GM23248 (cell line): ENCODE measurements at regions not wholly inside any gene's neighbourhood (a gene's known extent, or its start where the extent isn't known, plus 50 kb on each side); places are given as distances from the start of the nearest gene placed in this dataset.
A peak's percentile ranks its signal among the peaks of the same experiment; 100 is the strongest.

Source experiments
- DNase-seq: peaks from one replicate; pipeline ENCODE4 v3.0.0-alpha.2; 2015
- H2AFZ ChIP-seq: fragments of 200-600 bp; sonication (generic); 2 replicates; pipeline ENCODE4 v1.6.1; 2016; ENCODE audit warnings: antibody characterized with exemption
- H3F3A ChIP-seq: fragments of 200-600 bp; sonication (generic); 2 replicates; pipeline ENCODE4 v1.6.1; 2016; ENCODE audit warnings: mild to moderate bottlenecking, antibody characterized with exemption, mixed run types; ENCODE audit not compliant: insufficient read depth
- H3K27ac ChIP-seq: fragments of 200-600 bp; sonication (generic); 2 replicates; pipeline ENCODE4 v1.5.1; 2016; ENCODE audit warnings: mild to moderate bottlenecking
- H3K27me3 ChIP-seq: fragments of 200-600 bp; sonication (generic); replicated peaks from 2 replicates; pipeline ENCODE4 v1.6.1; 2016; ENCODE audit warnings: mild to moderate bottlenecking; ENCODE audit not compliant: insufficient read depth
- H3K36me3 ChIP-seq: fragments of 200-600 bp; sonication (generic); 2 replicates; pipeline ENCODE4 v1.6.1; 2016; ENCODE audit warnings: low read depth, mild to moderate bottlenecking
- H3K4me1 ChIP-seq: fragments of 200-600 bp; sonication (generic); 2 replicates; pipeline ENCODE4 v1.6.1; 2016; ENCODE audit warnings: mild to moderate bottlenecking; ENCODE audit not compliant: insufficient read depth
- H3K4me2 ChIP-seq: fragments of 200-600 bp; sonication (generic); one replicate; pipeline ENCODE4 v1.6.1; 2016; ENCODE audit warnings: mild to moderate bottlenecking; ENCODE audit not compliant: unreplicated experiment
- H3K4me3 ChIP-seq: fragments of 200-600 bp; sonication (generic); 2 replicates; pipeline ENCODE4 v1.5.1; 2016; ENCODE audit warnings: mild to moderate bottlenecking
- H3K79me2 ChIP-seq: fragments of 200-600 bp; sonication (generic); 2 replicates; pipeline ENCODE4 v1.6.1; 2016; ENCODE audit warnings: mild to moderate bottlenecking; ENCODE audit not compliant: insufficient read depth
- H3K9ac ChIP-seq: fragments of 200-600 bp; sonication (generic); 2 replicates; pipeline ENCODE4 v1.6.1; 2016; ENCODE audit warnings: mild to moderate bottlenecking
- H3K9me2 ChIP-seq: fragments of 200-600 bp; sonication (generic); 2 replicates; pipeline ENCODE4 v1.6.1; 2016; ENCODE audit warnings: mixed run types, mild to moderate bottlenecking, moderate library complexity; ENCODE audit not compliant: insufficient read depth
- H3K9me3 ChIP-seq: fragments of 200-600 bp; sonication (generic); one replicate; pipeline ENCODE4 v1.6.1; 2017; ENCODE audit warnings: low read depth
- H4K20me1 ChIP-seq: fragments of 200-600 bp; sonication (generic); 2 replicates; pipeline ENCODE4 v1.6.0; 2016; ENCODE audit not compliant: insufficient read depth
- EZH2 ChIP-seq: fragments of 200-600 bp; sonication (generic); IDR thresholded peaks from 2 replicates; pipeline ENCODE4 v1.6.1; 2018; ENCODE audit warnings: antibody characterized with exemption, mild to moderate bottlenecking; ENCODE audit not compliant: insufficient read depth, poor library complexity, severe bottlenecking
- EZH2phosphoT487 ChIP-seq: fragments of 200-600 bp; sonication (generic); IDR thresholded peaks from 2 replicates; pipeline ENCODE4 v1.6.1; 2018; ENCODE audit warnings: antibody characterized with exemption, moderate library complexity, mild to moderate bottlenecking, low read depth; ENCODE audit not compliant: insufficient read depth
- WGBS, 2 experiments: methylation state at CpG; one replicate each; pipeline ENCODE4 v1.1.6; 2015 to 2017; ENCODE audit warnings: low lambda C conversion rate in 2 of 2, low coverage in 1 of 2; ENCODE audit errors: missing lambda C conversion rate in 2 of 2; 5-methylcytosine and 5-hydroxymethylcytosine counted together
- in situ Hi-C: fragments of 300-500 bp; cut with MboI; formaldehyde crosslinking; loops from 2 replicates; pipeline ENCODE4 v1.15.0; 2020

DNA sequence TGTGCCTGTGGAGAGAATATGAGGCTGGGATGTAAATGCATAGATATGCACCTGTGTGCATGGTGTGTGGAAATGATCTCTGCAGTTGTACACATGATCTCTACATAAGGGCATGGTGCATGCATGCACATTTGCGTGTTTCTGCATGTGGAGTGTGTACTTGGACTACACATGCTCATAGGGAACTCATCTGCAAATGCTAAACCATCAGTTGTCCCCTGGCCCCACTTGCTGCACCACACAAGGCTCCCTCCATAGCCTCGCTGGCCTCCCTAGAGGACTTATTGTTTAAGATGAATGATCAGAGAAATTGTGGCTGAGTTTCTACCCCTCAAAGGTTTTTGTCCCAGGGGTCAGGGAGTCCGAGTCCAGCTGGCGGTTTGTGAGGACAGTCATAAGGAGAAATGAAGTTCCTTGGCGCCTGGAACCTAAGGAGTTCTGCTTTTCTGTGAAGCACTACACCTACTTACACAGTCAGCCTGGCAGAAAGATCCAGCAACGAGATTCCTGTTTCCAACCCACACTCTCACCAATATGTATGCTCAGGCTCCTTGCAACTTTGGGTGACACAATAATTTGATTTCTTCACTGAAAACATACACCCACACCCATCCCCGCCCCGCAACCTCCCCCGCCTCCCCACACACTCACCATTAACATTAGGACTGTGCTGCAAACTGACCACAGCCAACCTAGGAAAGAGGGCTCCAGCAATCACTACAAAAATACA is 79.9 kb upstream of the CPEB4 start:
- Histone ChIP-seq H4K20me1 (no peaks in the 10 kb centered on the region), H3K9me2 (no peaks in the 10 kb centered on the region), H3K79me2 (no peaks in the 10 kb centered on the region), H3K27ac (no peak overlapping the region), H3K9ac (no peak overlapping the region), H3K9me3 (no peaks in the 10 kb centered on the region), H3K27me3 (no peaks in the 10 kb centered on the region), H2AFZ (no peak overlapping the region), H3K4me1 (peaks cover 4% of the 10 kb centered on the region; the same call in 1 of the 2 replicates), H3K36me3 (no peaks in the 10 kb centered on the region), H3F3A (peaks cover 12% of the 10 kb centered on the region), H3K4me3 (no peak overlapping the region), H3K4me2 (no peak overlapping the region)
- 69 to 83% methylated on average over 6 to 9 of the region's 9 CpGs for WGBS, 2 experiments
- no peak for DNase-seq
- no peak for TF ChIP-seq EZH2phosphoT487
- in situ Hi-C loops, result no loop called here

DNA sequence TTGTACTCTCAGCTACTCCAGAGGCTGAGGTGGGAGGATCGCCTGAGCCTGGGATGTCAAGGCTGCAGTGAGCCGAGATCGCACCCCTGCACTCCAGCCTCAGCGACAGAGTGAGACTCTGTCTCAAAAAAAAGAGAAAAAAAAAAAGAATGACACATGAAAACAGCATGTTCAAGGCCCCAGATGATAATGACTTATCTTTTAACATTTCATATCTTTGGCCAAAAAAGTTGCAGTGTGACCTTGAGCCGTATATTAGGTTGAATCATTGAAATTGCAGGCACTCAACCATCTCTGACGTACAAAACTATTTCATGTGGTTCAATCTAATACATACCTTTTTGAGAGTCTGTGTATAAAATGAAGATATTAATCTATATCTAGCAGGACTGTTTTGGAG is 79.1 kb upstream of the CPEB4 start:
- no peak overlapping the region for H3K4me3 ChIP-seq
- DNase-seq, result no peak
- H3K9me3 ChIP-seq, result no peaks in the 10 kb centered on the region
- in situ Hi-C loops, result no loop called here
- H3K9ac ChIP-seq, result no peak overlapping the region
- H2AFZ ChIP-seq, result no peak overlapping the region
- H4K20me1 ChIP-seq, result no peaks in the 10 kb centered on the region
- no peaks in the 10 kb centered on the region for H3K79me2 ChIP-seq
- H3K4me1 ChIP-seq, result peaks cover 4% of the 10 kb centered on the region; the same call in 1 of the 2 replicates
- no peak overlapping the region for H3K4me2 ChIP-seq
- H3K27me3 ChIP-seq, result no peaks in the 10 kb centered on the region
- no peak overlapping the region for H3K27ac ChIP-seq
- peaks cover 15% of the 10 kb centered on the region for H3F3A ChIP-seq
- no peaks in the 10 kb centered on the region for H3K36me3 ChIP-seq
- TF ChIP-seq EZH2phosphoT487, result no peak
- no peak for TF ChIP-seq EZH2
- WGBS, 2 experiments, result 86 to 93% methylated on average over 6 of the region's 6 CpGs
- no peaks in the 10 kb centered on the region for H3K9me2 ChIP-seq

DNA sequence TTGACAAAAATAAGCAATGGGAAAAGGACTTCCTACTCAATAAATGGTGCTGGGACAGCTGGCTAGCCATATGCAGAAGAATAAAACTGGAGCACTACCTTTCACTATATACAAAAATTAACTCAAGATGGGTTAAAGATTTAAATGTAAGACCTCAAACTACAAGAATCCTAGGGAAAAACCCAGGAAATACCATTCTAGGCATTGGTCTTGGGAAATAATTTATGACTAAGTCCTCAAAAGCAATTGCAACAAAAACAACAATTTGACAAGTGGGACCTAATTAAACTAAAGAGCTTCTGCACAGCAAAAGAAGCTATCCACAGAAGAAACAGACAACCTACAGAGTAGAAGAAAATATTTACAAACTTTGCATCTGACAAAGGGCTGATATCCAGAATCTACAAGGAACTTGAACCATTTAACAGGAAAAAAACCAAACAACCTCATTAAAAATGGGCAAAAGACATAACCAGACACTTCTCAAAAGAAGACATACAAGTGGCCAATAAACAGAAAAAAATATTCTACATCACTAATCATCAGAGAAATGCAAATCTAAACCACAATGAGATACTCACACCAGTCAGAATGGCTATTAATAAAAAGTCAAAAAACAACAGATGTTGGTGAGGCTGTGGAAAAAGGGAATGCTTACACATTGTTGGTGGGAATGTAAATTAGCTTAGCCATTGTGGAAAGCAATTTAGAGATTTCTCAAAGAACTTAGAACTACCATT is 75.2 kb upstream of the CPEB4 start:
- no peak overlapping the region for H3K4me3 ChIP-seq
- H3K27ac ChIP-seq, result no peak overlapping the region
- no peak for TF ChIP-seq EZH2
- no peak for TF ChIP-seq EZH2phosphoT487
- in situ Hi-C loops, result no loop called here
- H3K9me2 ChIP-seq, result no peaks in the 10 kb centered on the region
- H3F3A ChIP-seq, result peaks cover 15% of the 10 kb centered on the region
- peaks cover 4% of the 10 kb centered on the region; the same call in 1 of the 2 replicates for H3K4me1 ChIP-seq
- no peak overlapping the region for H3K4me2 ChIP-seq
- no peaks in the 10 kb centered on the region for H3K27me3 ChIP-seq
- H3K79me2 ChIP-seq, result no peaks in the 10 kb centered on the region
- peak; percentile 39 for DNase-seq
- no peak overlapping the region for H2AFZ ChIP-seq
- no peaks in the 10 kb centered on the region for H3K36me3 ChIP-seq
- H3K9me3 ChIP-seq, result no peaks in the 10 kb centered on the region
- H3K9ac ChIP-seq, result no peak overlapping the region
- no peaks in the 10 kb centered on the region for H4K20me1 ChIP-seq

DNA sequence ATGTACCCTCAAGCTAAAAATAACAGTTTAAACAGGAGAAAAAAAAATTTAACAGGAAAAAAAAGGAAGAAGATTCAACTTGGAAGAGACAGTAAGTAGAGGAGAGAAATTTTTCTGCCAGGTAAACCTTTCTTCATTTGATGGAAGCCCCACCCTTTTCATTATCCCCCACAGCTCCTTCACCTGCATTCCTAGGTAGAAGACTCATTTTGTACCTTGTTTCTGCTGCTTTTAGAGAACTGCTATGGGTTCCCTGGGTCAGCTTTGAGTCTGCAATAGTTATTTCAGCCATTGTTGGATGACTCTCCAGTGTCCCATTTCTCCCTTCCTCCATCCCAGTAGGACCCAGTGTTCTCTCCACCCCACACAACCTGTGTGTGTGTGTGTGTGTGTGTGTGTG is 74.1 kb upstream of the CPEB4 start:
- H3K36me3 ChIP-seq, result no peaks in the 10 kb centered on the region
- H3K79me2 ChIP-seq, result no peaks in the 10 kb centered on the region
- TF ChIP-seq EZH2 (no peak), EZH2phosphoT487 (no peak)
- no peak overlapping the region for H3K4me3 ChIP-seq
- H3K9ac ChIP-seq, result no peak overlapping the region
- no peaks in the 10 kb centered on the region for H3K9me3 ChIP-seq
- H3K27ac ChIP-seq, result no peak overlapping the region
- H3K27me3 ChIP-seq, result no peaks in the 10 kb centered on the region
- DNase-seq, result no peak
- H4K20me1 ChIP-seq, result no peaks in the 10 kb centered on the region
- H3F3A ChIP-seq, result peaks cover 15% of the 10 kb centered on the region
- H3K4me2 ChIP-seq, result no peak overlapping the region
- H3K4me1 ChIP-seq, result peaks cover 4% of the 10 kb centered on the region; the same call in 1 of the 2 replicates
- H2AFZ ChIP-seq, result no peak overlapping the region
- in situ Hi-C loops, result no loop called here
- H3K9me2 ChIP-seq, result no peaks in the 10 kb centered on the region
